ENCODE measurements at regions not wholly inside any gene's neighbourhood (a gene's known extent, or its start where the extent isn't known, plus 50 kb on each side); places are given as distances from the start of the nearest gene placed in this dataset.

DNA sequence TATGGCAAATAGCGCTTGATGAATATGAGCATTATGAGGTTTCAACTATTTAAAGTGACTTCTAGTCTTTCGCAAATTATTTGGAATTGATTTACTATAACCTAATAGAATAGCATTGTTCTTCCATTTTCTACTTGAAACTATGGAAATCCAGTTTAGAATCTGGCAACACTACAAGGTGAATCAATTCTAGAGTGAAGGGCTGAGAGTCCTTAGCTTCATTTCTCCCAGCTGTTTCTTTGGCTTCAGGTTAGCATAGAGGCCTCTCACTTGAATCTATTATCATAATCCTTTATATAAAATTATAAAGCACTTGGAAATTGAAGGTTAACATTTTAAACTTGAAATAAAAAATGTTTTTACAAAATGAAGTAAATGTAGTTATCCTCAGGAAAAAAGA lies 318.8 kb downstream of the CCDC85A start:
- no peak for DNase-seq (ENCODE audit: low spot score)
- peaks cover 5% of the 10 kb centered on the region for H3K36me3 Mint-ChIP-seq (ENCODE audit: low read depth)
- H3K4me3 Mint-ChIP-seq (ENCODE audit: unreplicated experiment) = no peak overlapping the region
- H3K9me3 Mint-ChIP-seq (ENCODE audit: low read depth) = peaks cover 6% of the 10 kb centered on the region
- TF ChIP-seq, protein P1, sequence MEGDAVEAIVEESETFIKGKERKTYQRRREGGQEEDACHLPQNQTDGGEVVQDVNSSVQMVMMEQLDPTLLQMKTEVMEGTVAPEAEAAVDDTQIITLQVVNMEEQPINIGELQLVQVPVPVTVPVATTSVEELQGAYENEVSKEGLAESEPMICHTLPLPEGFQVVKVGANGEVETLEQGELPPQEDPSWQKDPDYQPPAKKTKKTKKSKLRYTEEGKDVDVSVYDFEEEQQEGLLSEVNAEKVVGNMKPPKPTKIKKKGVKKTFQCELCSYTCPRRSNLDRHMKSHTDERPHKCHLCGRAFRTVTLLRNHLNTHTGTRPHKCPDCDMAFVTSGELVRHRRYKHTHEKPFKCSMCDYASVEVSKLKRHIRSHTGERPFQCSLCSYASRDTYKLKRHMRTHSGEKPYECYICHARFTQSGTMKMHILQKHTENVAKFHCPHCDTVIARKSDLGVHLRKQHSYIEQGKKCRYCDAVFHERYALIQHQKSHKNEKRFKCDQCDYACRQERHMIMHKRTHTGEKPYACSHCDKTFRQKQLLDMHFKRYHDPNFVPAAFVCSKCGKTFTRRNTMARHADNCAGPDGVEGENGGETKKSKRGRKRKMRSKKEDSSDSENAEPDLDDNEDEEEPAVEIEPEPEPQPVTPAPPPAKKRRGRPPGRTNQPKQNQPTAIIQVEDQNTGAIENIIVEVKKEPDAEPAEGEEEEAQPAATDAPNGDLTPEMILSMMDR (IDR thresholded peaks at IDR 0.05) = no peak
- no peak overlapping the region for H3K27ac Mint-ChIP-seq (ENCODE audit: unreplicated experiment)
- peaks cover 15% of the 10 kb centered on the region for H3K27me3 Mint-ChIP-seq (ENCODE audit: low read depth)
- no peaks in the 10 kb centered on the region for H3K4me1 Mint-ChIP-seq (ENCODE audit: low read depth)

- H3K27me3 Mint-ChIP-seq (ENCODE audit: low read depth) = peaks cover 4% of the 10 kb centered on the region
- DNase-seq (ENCODE audit: low spot score) = no peak
- TF ChIP-seq, protein P1 (IDR thresholded peaks at IDR 0.05) = no peak
- peaks cover 3% of the 10 kb centered on the region for H3K9me3 Mint-ChIP-seq (ENCODE audit: low read depth)
- peaks cover 1% of the 10 kb centered on the region for H3K36me3 Mint-ChIP-seq (ENCODE audit: low read depth)
- H3K4me3 Mint-ChIP-seq (ENCODE audit: unreplicated experiment) = no peak overlapping the region
- H3K27ac Mint-ChIP-seq (ENCODE audit: unreplicated experiment) = no peak overlapping the region
- no peaks in the 10 kb centered on the region for H3K4me1 Mint-ChIP-seq (ENCODE audit: low read depth)
Measured at GRCh38 chr2:56505885-56506284, 322.1 kb downstream of the CCDC85A start.

DNA sequence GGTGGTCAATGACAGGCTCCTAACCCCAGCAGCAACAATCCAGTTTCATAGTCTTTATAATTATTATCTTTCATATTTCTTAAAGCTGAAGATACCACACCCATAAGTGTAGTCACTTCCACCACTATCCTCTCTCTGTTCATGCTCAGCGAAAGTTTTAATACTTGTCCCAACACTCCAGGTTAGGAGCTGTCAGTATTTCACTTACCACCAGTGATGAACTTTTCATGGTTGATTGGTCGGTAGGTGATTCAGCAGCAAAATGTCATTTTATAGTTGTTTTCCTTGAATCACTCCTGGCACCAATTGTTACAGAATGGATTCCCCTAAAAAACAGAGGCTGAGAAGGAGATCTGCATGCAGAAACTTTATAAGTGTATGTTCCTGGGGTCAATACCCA lies 324.9 kb downstream of the CCDC85A start:
- Mint-ChIP-seq H3K4me3 (ENCODE audit: unreplicated experiment) (no peak overlapping the region), H3K27me3 (ENCODE audit: low read depth) (peaks cover 8% of the 10 kb centered on the region), H3K9me3 (ENCODE audit: low read depth) (peaks cover 3% of the 10 kb centered on the region), H3K4me1 (ENCODE audit: low read depth) (no peaks in the 10 kb centered on the region), H3K27ac (ENCODE audit: unreplicated experiment) (no peak overlapping the region), H3K36me3 (ENCODE audit: low read depth) (no peaks in the 10 kb centered on the region)
- TF ChIP-seq, protein P1 (IDR thresholded peaks at IDR 0.05) = no peak
- DNase-seq (ENCODE audit: low spot score) = no peak

DNA sequence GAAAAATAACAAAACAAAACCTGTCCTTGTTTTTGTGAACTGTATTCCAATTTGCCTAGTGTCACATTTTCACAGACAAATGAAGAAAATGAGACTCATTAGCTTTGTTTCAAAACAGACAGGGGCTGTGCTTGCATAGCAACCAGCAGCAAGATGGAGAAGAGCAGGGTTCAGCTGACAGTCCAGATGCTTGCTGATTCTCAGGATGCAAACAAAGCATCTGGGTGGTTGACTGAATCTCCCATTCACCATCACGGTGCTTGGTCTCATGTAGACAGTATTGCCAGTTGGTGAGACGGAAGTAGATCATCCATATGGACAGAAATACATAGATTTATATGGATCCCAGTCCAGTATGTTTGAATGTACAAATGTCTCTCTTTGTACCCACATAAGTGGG lies 326.8 kb downstream of the CCDC85A start:
- Mint-ChIP-seq H3K4me1 (ENCODE audit: low read depth) (no peaks in the 10 kb centered on the region), H3K36me3 (ENCODE audit: low read depth) (no peaks in the 10 kb centered on the region), H3K27ac (ENCODE audit: unreplicated experiment) (no peak overlapping the region), H3K9me3 (ENCODE audit: low read depth) (peaks cover 3% of the 10 kb centered on the region), H3K27me3 (ENCODE audit: low read depth) (peaks cover 8% of the 10 kb centered on the region), H3K4me3 (ENCODE audit: unreplicated experiment) (no peak overlapping the region)
- no peak for DNase-seq (ENCODE audit: low spot score)
- TF ChIP-seq, protein P1 (IDR thresholded peaks at IDR 0.05) = no peak

GRCh38 chr2:56515399-56515798 lies 331.6 kb downstream of the CCDC85A start:
- Mint-ChIP-seq H3K27ac (ENCODE audit: unreplicated experiment) (no peak overlapping the region), H3K27me3 (ENCODE audit: low read depth) (peaks cover 8% of the 10 kb centered on the region), H3K9me3 (ENCODE audit: low read depth) (no peaks in the 10 kb centered on the region), H3K4me3 (ENCODE audit: unreplicated experiment) (no peak overlapping the region), H3K4me1 (ENCODE audit: low read depth) (no peaks in the 10 kb centered on the region), H3K36me3 (ENCODE audit: low read depth) (no peaks in the 10 kb centered on the region)
- DNase-seq (ENCODE audit: low spot score) = no peak
- TF ChIP-seq, protein P1 (IDR thresholded peaks at IDR 0.05) = no peak
